GM19240 (cell line): ENCODE measurements at regions not wholly inside any gene's neighbourhood (a gene's known extent, or its start where the extent isn't known, plus 50 kb on each side); places are given as distances from the start of the nearest gene placed in this dataset.
A peak's percentile ranks its signal among the peaks of the same experiment; 100 is the strongest.

Experiments
- DNase-seq: peaks from one replicate; pipeline ENCODE4 v3.0.0; 2011; ENCODE audit warnings: low spot score; ENCODE audit not compliant: insufficient read length

GRCh38 chr20:39289831-39290230 lies 327.7 kb downstream of the DHX35 start:
- no peak for DNase-seq

- peak; percentile 7 for DNase-seq
These were observed 327.2 kb downstream of the DHX35 start for GRCh38 chr20:39289316-39289715.

- DNase-seq: no peak
These were observed 321.3 kb downstream of the DHX35 start for GRCh38 chr20:39283464-39283863.

- DNase-seq: no peak
These were observed 320.5 kb downstream of the DHX35 start for GRCh38 chr20:39282619-39283092.

GRCh38 chr20:39280875-39281274 lies 318.7 kb downstream of the DHX35 start:
- no peak for DNase-seq

- no peak for DNase-seq
These were observed 316.2 kb downstream of the DHX35 start for GRCh38 chr20:39278230-39278788.

- no peak for DNase-seq
These were observed 315.0 kb downstream of the DHX35 start for GRCh38 chr20:39277185-39277584.

GRCh38 chr20:39270837-39271604 lies 308.9 kb downstream of the DHX35 start:
- no peak for DNase-seq

GRCh38 chr20:39269493-39270217 lies 307.5 kb downstream of the DHX35 start:
- no peak for DNase-seq

- DNase-seq: peak; percentile 38
These were observed 306.9 kb downstream of the DHX35 start for GRCh38 chr20:39268981-39269461.

- DNase-seq: no peak
These were observed 306.4 kb downstream of the DHX35 start for GRCh38 chr20:39268491-39268951.

GRCh38 chr20:39266989-39267388 lies 304.8 kb downstream of the DHX35 start:
- DNase-seq: no peak

GRCh38 chr20:39264506-39265172 lies 302.5 kb downstream of the DHX35 start:
- peak; percentile 69 for DNase-seq

- DNase-seq: no peak
These were observed 300.9 kb downstream of the DHX35 start for GRCh38 chr20:39263076-39263475.

GRCh38 chr20:39259808-39260207 lies 297.7 kb downstream of the DHX35 start:
- DNase-seq: no peak

GRCh38 chr20:39259010-39259803 lies 297.1 kb downstream of the DHX35 start:
- DNase-seq: no peak

GRCh38 chr20:39258253-39258652 lies 296.1 kb downstream of the DHX35 start:
- no peak for DNase-seq

GRCh38 chr20:39253051-39253755 lies 291.1 kb downstream of the DHX35 start:
- no peak for DNase-seq

- DNase-seq: no peak
These were observed 289.9 kb downstream of the DHX35 start for GRCh38 chr20:39252035-39252434.

- DNase-seq: no peak
These were observed 287.7 kb downstream of the DHX35 start for GRCh38 chr20:39249798-39250197.
